Mucosa of gallbladder (tissue), 1 donor: ENCODE measurements at regions not wholly inside any gene's neighbourhood (a gene's known extent, or its start where the extent isn't known, plus 50 kb on each side); places are given as distances from the start of the nearest gene placed in this dataset.

Experiments
- DNase-seq: peaks from one replicate; pipeline ENCODE4 v3.0.0-alpha.2; 2020; ENCODE audit warnings: low spot score
- donor health status: DM: no; HTN: no; CAD: no.

- DNase-seq = no peak
Measured at GRCh38 chr7:31171984-31172383, 119.9 kb downstream of the ADCYAP1R1 start.

- no peak for DNase-seq
Measured at GRCh38 chr7:31171216-31171785, 119.2 kb downstream of the ADCYAP1R1 start.
